ENCODE measurements at regions not wholly inside any gene's neighbourhood (a gene's known extent, or its start where the extent isn't known, plus 50 kb on each side); places are given as distances from the start of the nearest gene placed in this dataset.

- no peak for TF ChIP-seq EGR1 (IDR thresholded peaks at IDR 0.05)
- TF ChIP-seq NFIC (IDR thresholded peaks at IDR 0.05), result no peak
- TF ChIP-seq TEAD4 (IDR thresholded peaks at IDR 0.05), result no peak
- TF ChIP-seq ZBTB7A (IDR thresholded peaks at IDR 0.05; ENCODE audit: low read depth), result no peak
- no peak for TF ChIP-seq YY1 (IDR thresholded peaks at IDR 0.05; ENCODE audit: low read depth)
- TF ChIP-seq FOXM1 (IDR thresholded peaks at IDR 0.05; ENCODE audit: borderline replicate concordance, low read depth), result no peak
- no peak for TF ChIP-seq CREB1 (IDR thresholded peaks at IDR 0.05; ENCODE audit: low read depth)
- TF ChIP-seq REST (IDR thresholded peaks at IDR 0.05; ENCODE audit: low read depth), result no peak
- TF ChIP-seq CEBPB (IDR thresholded peaks at IDR 0.05), result no peak
- no peak for TF ChIP-seq USF1 (IDR thresholded peaks at IDR 0.05)
- TF ChIP-seq MAX (IDR thresholded peaks at IDR 0.05), result no peak
- no peak for TF ChIP-seq TCF12 (IDR thresholded peaks at IDR 0.05; ENCODE audit: low read depth)
- TF ChIP-seq TAF1 (IDR thresholded peaks at IDR 0.05; ENCODE audit: low read depth), result no peak
- no peak for TF ChIP-seq RAD21 (IDR thresholded peaks at IDR 0.05; ENCODE audit: low read depth)
Measured at GRCh38 chr12:125458552-125459268, 393.5 kb downstream of the AACS start.

- no peak for TF ChIP-seq FOXM1 (IDR thresholded peaks at IDR 0.05; ENCODE audit: borderline replicate concordance, low read depth)
- no peak for TF ChIP-seq TAF1 (IDR thresholded peaks at IDR 0.05; ENCODE audit: low read depth)
- no peak for TF ChIP-seq EP300 (IDR thresholded peaks at IDR 0.05; ENCODE audit: borderline replicate concordance)
- no peak for TF ChIP-seq ZBTB7A (IDR thresholded peaks at IDR 0.05; ENCODE audit: low read depth)
- no peak for TF ChIP-seq TEAD4 (IDR thresholded peaks at IDR 0.05)
- no peak for TF ChIP-seq YY1 (IDR thresholded peaks at IDR 0.05; ENCODE audit: low read depth)
- no peak for TF ChIP-seq TCF12 (IDR thresholded peaks at IDR 0.05; ENCODE audit: low read depth)
- no peak for TF ChIP-seq NFIC (IDR thresholded peaks at IDR 0.05)
- no peak for TF ChIP-seq MAX (IDR thresholded peaks at IDR 0.05)
- TF ChIP-seq CREB1 (IDR thresholded peaks at IDR 0.05; ENCODE audit: low read depth), result no peak
- no peak for TF ChIP-seq EGR1 (IDR thresholded peaks at IDR 0.05)
- TF ChIP-seq REST (IDR thresholded peaks at IDR 0.05; ENCODE audit: low read depth), result no peak
- TF ChIP-seq USF1 (IDR thresholded peaks at IDR 0.05), result no peak; the same call in 1 of the 2 replicates
Measured at GRCh38 chr12:125461831-125462230, 396.6 kb downstream of the AACS start.

- no peak for TF ChIP-seq USF1 (IDR thresholded peaks at IDR 0.05)
- TF ChIP-seq TEAD4 (IDR thresholded peaks at IDR 0.05), result no peak
- no peak for TF ChIP-seq EP300 (IDR thresholded peaks at IDR 0.05; ENCODE audit: borderline replicate concordance)
- TF ChIP-seq YY1 (IDR thresholded peaks at IDR 0.05; ENCODE audit: low read depth), result no peak
- no peak for TF ChIP-seq FOXM1 (IDR thresholded peaks at IDR 0.05; ENCODE audit: borderline replicate concordance, low read depth)
- no peak for TF ChIP-seq REST (IDR thresholded peaks at IDR 0.05; ENCODE audit: low read depth)
- no peak for TF ChIP-seq MAX (IDR thresholded peaks at IDR 0.05)
- TF ChIP-seq NFIC (IDR thresholded peaks at IDR 0.05), result no peak
- TF ChIP-seq RAD21 (IDR thresholded peaks at IDR 0.05; ENCODE audit: low read depth), result no peak
Measured at GRCh38 chr12:125463386-125463785, 398.2 kb downstream of the AACS start.
